ENCODE measurements at regions not wholly inside any gene's neighbourhood (a gene's known extent, or its start where the extent isn't known, plus 50 kb on each side); places are given as distances from the start of the nearest gene placed in this dataset.

DNA sequence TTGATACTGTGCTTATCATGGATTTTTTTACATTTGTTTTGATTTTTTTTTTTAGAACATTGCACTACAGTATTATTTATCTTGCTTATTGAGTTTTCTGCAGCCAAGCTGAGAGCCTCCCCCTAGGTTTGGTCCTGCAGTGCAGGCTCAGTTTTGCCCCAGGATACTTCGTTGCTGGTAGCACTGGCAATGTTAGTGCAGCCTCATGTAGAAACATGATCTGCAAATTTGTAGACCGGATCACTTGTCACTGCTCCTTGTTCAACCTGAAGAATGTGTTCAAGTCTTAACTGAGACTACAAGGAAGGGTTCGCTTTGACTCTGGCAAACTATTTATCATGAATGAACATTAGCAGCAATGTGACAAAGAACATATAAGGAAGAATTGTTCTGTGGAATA is 377.2 kb upstream of the PDE3A start:
- ATAC-seq (no peak), DNase-seq (ENCODE audit: low read depth, low spot score) (no peak)
- H3K4me3 ChIP-seq (replicated peaks in 1 of 2; ENCODE audit: low read depth in 1 of 2, low read length in 2 of 2) = no peak overlapping the region
- no peaks in the 10 kb centered on the region for H3K9me3 ChIP-seq (ENCODE audit: control insufficient read depth in 1 of 2, insufficient read depth in 1 of 2, low read depth in 1 of 2, low read length in 2 of 2)
- H3K36me3 ChIP-seq (ENCODE audit: control insufficient read depth in 1 of 2, insufficient read depth in 2 of 2, low read length in 2 of 2) = no peaks in the 10 kb centered on the region
- H3K4me1 ChIP-seq (ENCODE audit: control insufficient read depth in 1 of 2, insufficient read depth in 2 of 2, low read length in 2 of 2) = no peaks in the 10 kb centered on the region
- ChIA-PET POLR2A (no interaction called here), CTCF (no interaction called here), RAD21 (ENCODE audit: low non-redundant PET in 1 of 2, low total read pairs in 2 of 2, uncharacterized antibody in 2 of 2, unreplicated experiment in 2 of 2) (no interaction called here)
- H2AFZ ChIP-seq (ENCODE audit: low read depth, low read length, poor library complexity, severe bottlenecking) = no peak overlapping the region
- no peaks in the 10 kb centered on the region for H3K9me2 ChIP-seq (ENCODE audit: insufficient read depth)
- no peak overlapping the region for H3K27ac ChIP-seq (ENCODE audit: low read depth, low read length)
- H4K20me1 ChIP-seq (ENCODE audit: insufficient read depth) = no peaks in the 10 kb centered on the region
- H3K4me2 ChIP-seq (ENCODE audit: low read length) = no peak overlapping the region
- intact Hi-C loops (cut with micrococcal nuclease) = loop anchor here (10.0 kb wide), 1 partner anchor 374 kb away; the partner anchor contains the start of gene PDE3A
- TF ChIP-seq TCF7L2 (IDR thresholded peaks at IDR 0.05; ENCODE audit: borderline replicate concordance, extremely low read depth, insufficient read depth, insufficient read length) = no peak
- TF ChIP-seq SIN3A (IDR thresholded peaks at IDR 0.05; ENCODE audit: low read depth) = no peak
- no peak for TF ChIP-seq ELF1 (IDR thresholded peaks at IDR 0.05; ENCODE audit: borderline replicate concordance, low read depth)
- TF ChIP-seq JUND (IDR thresholded peaks at IDR 0.05) = no peak
- no peak for TF ChIP-seq YY1 (IDR thresholded peaks at IDR 0.05; ENCODE audit: extremely low read depth, insufficient replicate concordance, low read depth, low read length)
- TF ChIP-seq SP1 (IDR thresholded peaks at IDR 0.05; ENCODE audit: low read depth) = no peak
- no peak for TF ChIP-seq SRF (IDR thresholded peaks at IDR 0.05; ENCODE audit: low read depth)
- TF ChIP-seq, protein P1, sequence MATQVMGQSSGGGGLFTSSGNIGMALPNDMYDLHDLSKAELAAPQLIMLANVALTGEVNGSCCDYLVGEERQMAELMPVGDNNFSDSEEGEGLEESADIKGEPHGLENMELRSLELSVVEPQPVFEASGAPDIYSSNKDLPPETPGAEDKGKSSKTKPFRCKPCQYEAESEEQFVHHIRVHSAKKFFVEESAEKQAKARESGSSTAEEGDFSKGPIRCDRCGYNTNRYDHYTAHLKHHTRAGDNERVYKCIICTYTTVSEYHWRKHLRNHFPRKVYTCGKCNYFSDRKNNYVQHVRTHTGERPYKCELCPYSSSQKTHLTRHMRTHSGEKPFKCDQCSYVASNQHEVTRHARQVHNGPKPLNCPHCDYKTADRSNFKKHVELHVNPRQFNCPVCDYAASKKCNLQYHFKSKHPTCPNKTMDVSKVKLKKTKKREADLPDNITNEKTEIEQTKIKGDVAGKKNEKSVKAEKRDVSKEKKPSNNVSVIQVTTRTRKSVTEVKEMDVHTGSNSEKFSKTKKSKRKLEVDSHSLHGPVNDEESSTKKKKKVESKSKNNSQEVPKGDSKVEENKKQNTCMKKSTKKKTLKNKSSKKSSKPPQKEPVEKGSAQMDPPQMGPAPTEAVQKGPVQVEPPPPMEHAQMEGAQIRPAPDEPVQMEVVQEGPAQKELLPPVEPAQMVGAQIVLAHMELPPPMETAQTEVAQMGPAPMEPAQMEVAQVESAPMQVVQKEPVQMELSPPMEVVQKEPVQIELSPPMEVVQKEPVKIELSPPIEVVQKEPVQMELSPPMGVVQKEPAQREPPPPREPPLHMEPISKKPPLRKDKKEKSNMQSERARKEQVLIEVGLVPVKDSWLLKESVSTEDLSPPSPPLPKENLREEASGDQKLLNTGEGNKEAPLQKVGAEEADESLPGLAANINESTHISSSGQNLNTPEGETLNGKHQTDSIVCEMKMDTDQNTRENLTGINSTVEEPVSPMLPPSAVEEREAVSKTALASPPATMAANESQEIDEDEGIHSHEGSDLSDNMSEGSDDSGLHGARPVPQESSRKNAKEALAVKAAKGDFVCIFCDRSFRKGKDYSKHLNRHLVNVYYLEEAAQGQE (IDR thresholded peaks at IDR 0.05; ENCODE audit: low read depth) = no peak
- TF ChIP-seq EZH2 (IDR thresholded peaks at IDR 0.05) = no peak
- TF ChIP-seq CBX3 (IDR thresholded peaks at IDR 0.05; ENCODE audit: low read depth) = no peak
- TF ChIP-seq ZNF274 (IDR thresholded peaks at IDR 0.05; ENCODE audit: low read depth, low read length) = no peak
- TF ChIP-seq, protein P2, sequence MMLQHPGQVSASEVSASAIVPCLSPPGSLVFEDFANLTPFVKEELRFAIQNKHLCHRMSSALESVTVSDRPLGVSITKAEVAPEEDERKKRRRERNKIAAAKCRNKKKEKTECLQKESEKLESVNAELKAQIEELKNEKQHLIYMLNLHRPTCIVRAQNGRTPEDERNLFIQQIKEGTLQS (IDR thresholded peaks at IDR 0.05) = no peak
- no peak for TF ChIP-seq EZH2phosphoT487 (IDR thresholded peaks at IDR 0.05; ENCODE audit: borderline replicate concordance)
- no peak for TF ChIP-seq ZFX (IDR thresholded peaks at IDR 0.05)
- no peak for TF ChIP-seq FOSL1 (IDR thresholded peaks at IDR 0.05; ENCODE audit: low read depth)
- TF ChIP-seq, protein P3, sequence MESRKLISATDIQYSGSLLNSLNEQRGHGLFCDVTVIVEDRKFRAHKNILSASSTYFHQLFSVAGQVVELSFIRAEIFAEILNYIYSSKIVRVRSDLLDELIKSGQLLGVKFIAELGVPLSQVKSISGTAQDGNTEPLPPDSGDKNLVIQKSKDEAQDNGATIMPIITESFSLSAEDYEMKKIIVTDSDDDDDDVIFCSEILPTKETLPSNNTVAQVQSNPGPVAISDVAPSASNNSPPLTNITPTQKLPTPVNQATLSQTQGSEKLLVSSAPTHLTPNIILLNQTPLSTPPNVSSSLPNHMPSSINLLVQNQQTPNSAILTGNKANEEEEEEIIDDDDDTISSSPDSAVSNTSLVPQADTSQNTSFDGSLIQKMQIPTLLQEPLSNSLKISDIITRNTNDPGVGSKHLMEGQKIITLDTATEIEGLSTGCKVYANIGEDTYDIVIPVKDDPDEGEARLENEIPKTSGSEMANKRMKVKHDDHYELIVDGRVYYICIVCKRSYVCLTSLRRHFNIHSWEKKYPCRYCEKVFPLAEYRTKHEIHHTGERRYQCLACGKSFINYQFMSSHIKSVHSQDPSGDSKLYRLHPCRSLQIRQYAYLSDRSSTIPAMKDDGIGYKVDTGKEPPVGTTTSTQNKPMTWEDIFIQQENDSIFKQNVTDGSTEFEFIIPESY (IDR thresholded peaks at IDR 0.05; ENCODE audit: extremely low read depth, insufficient replicate concordance, low read length) = no peak
- TF ChIP-seq CEBPB (IDR thresholded peaks at IDR 0.05; ENCODE audit: low read depth) = no peak
- no peak for TF ChIP-seq POLR2A (IDR thresholded peaks at IDR 0.05; ENCODE audit: borderline replicate concordance, extremely low read depth, insufficient read depth, insufficient read length)
- no TSS peak for BruUV-seq (replicated peaks)
- H3K9ac ChIP-seq (ENCODE audit: low read length) = no peak overlapping the region
- no peaks in the 10 kb centered on the region for H3K79me2 ChIP-seq (ENCODE audit: insufficient read depth, low read length)
- no peaks in the 10 kb centered on the region for H3K27me3 ChIP-seq (ENCODE audit: insufficient read depth, low read length)
